Spinal cord (tissue), 9 donors: ENCODE measurements at regions not wholly inside any gene's neighbourhood (a gene's known extent, or its start where the extent isn't known, plus 50 kb on each side); places are given as distances from the start of the nearest gene placed in this dataset.

Experiments used
- DNase-seq, 6 donors: peaks; one replicate each; pipeline versions ENCODE4 v3.0.0 to v3.0.0-alpha.2; 2013 to 2015; ENCODE audit warnings: low spot score in 6 of 6, low read depth in 4 of 6
- H3K27ac ChIP-seq: one replicate; pipeline ENCODE4 v1.5.1; 2013; ENCODE audit warnings: low read depth, low read length, control low read depth
- H3K27me3 ChIP-seq: one replicate; pipeline ENCODE4 v1.6.1; 2013; ENCODE audit warnings: low read length; ENCODE audit not compliant: control insufficient read depth, insufficient read depth
- H3K36me3 ChIP-seq: one replicate; pipeline ENCODE4 v1.6.1; 2013; ENCODE audit warnings: low read length; ENCODE audit not compliant: control insufficient read depth, insufficient read depth
- H3K4me1 ChIP-seq: one replicate; pipeline ENCODE4 v1.6.1; 2013; ENCODE audit warnings: low read length; ENCODE audit not compliant: control insufficient read depth, insufficient read depth
- H3K4me3 ChIP-seq: one replicate; pipeline ENCODE4 v1.5.1; 2013; ENCODE audit warnings: low read depth, low read length, control low read depth
- H3K9me3 ChIP-seq: one replicate; pipeline ENCODE4 v1.6.1; 2013; ENCODE audit warnings: low read length; ENCODE audit not compliant: control insufficient read depth, insufficient read depth
- WGBS: methylation state at CpG from one replicate; pipeline ENCODE4 v1.1.5; 2013; ENCODE audit warnings: missing lambda C conversion rate; ENCODE audit not compliant: insufficient coverage; 5-methylcytosine and 5-hydroxymethylcytosine counted together
- donor health status: healthy.

- peaks cover 3% of the 10 kb centered on the region for H3K27me3 ChIP-seq
- no peak overlapping the region for H3K27ac ChIP-seq
- 85% methylated on average over 8 of the region's 8 CpGs for WGBS
- H3K36me3 ChIP-seq = no peaks in the 10 kb centered on the region
- no peaks in the 10 kb centered on the region for H3K9me3 ChIP-seq
- no peak for DNase-seq
- no peak overlapping the region for H3K4me3 ChIP-seq
- H3K4me1 ChIP-seq = peaks cover 17% of the 10 kb centered on the region
Measured at GRCh38 chr22:49623176-49623575, 204.5 kb downstream of the BRD1 start.

GRCh38 chr22:49622241-49623105, 205.2 kb downstream of the BRD1 start:
- no peaks in the 10 kb centered on the region for H3K27me3 ChIP-seq
- H3K36me3 ChIP-seq = no peaks in the 10 kb centered on the region
- no peaks in the 10 kb centered on the region for H3K9me3 ChIP-seq
- no peak overlapping the region for H3K4me3 ChIP-seq
- 91% methylated on average over 24 of the region's 29 CpGs for WGBS
- H3K27ac ChIP-seq = no peak overlapping the region
- peaks cover 11% of the 10 kb centered on the region for H3K4me1 ChIP-seq
- no peak for DNase-seq

GRCh38 chr22:49621601-49622210, 206.0 kb downstream of the BRD1 start:
- Histone ChIP-seq H3K27ac (no peak overlapping the region), H3K36me3 (no peaks in the 10 kb centered on the region), H3K4me1 (peaks cover 6% of the 10 kb centered on the region), H3K4me3 (no peak overlapping the region), H3K9me3 (no peaks in the 10 kb centered on the region), H3K27me3 (no peaks in the 10 kb centered on the region)
- DNase-seq = no peak
- 90% methylated on average over 14 of the region's 20 CpGs for WGBS

DNA sequence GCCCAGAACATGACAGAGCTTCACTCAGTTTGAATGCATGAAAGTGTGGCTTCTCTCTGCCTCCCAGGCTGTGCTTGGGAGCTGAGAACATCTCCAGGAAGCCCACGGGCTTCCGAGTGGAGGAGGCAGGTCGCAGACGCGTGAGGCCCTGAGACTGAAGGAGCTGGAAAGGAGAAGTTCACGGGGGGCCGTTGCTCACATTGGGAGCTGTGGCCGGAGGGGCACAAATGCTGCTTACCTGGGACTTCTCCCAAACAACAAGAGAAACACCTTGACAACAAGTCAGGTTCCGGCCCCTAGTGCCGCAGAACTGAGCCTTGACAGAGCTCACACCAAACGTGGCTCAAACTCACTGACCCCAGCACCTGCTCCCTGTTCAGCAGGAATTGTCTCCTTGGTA, 207.0 kb downstream of the BRD1 start:
- DNase-seq = no peak
- H3K36me3 ChIP-seq = no peaks in the 10 kb centered on the region

DNA sequence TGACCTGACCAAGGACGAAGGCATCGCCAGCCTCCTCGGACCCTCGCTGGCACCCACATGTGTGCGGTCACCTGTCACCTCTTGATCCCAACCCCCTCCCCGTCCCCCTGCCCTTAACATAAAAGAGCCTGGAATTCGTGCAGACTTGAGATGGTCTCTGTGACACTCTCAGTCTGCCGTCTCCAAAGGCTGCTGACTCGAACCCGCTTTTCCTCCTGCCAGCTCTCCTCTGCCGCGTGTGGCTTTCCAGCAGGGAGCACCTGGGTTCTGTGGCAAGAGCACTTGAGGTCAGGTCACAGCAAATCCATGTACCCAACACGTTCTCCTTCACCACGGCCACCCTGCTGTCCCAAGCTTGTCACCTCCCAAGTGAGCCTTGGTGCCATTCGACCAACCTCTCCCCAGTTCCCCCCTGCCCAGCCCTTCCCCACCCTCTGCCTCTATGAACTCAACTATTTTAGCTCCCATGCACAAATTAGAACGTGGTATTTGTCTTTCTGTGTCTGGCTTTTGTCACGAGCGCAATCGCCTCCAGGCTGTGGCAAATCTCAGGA, 207.6 kb downstream of the BRD1 start:
- Histone ChIP-seq H3K36me3 (no peaks in the 10 kb centered on the region), H3K4me3 (no peak overlapping the region), H3K9me3 (no peaks in the 10 kb centered on the region), H3K27ac (no peak overlapping the region), H3K27me3 (no peaks in the 10 kb centered on the region), H3K4me1 (peaks cover 6% of the 10 kb centered on the region)
- no peak for DNase-seq
- WGBS = 85% methylated on average over 19 of the region's 19 CpGs

More for the DNA sequence above, 207.0 kb downstream of the BRD1 start:
- H3K27ac ChIP-seq = no peak overlapping the region
- 81% methylated on average over 10 of the region's 11 CpGs for WGBS
- H3K9me3 ChIP-seq = no peaks in the 10 kb centered on the region
- H3K27me3 ChIP-seq = no peaks in the 10 kb centered on the region
- H3K4me3 ChIP-seq = no peak overlapping the region
- peaks cover 6% of the 10 kb centered on the region for H3K4me1 ChIP-seq

DNA sequence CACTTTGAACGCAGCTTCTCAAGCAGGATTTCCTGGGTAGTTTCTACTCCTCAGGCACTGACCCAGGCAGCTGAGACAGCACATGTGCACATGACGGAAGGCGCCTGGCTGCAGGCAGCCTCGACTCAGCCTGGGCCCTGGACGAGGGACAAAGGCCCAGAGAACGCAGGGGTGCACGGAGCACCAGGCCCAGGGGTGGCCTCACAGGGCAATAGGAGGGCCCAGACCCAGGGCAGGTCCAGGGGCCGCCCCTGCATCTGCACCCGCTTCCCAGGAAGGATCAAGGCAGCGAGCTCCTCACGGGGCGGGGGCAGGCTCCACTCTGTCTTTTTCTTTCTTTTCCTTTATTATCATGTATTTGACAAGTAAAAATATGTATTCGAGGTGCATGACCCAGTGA, 208.4 kb downstream of the BRD1 start:
- no peaks in the 10 kb centered on the region for H3K27me3 ChIP-seq
- H3K36me3 ChIP-seq = no peaks in the 10 kb centered on the region
- whole genome bisulfite sequencing = 91% methylated on average over 9 of the region's 13 CpGs

DNA sequence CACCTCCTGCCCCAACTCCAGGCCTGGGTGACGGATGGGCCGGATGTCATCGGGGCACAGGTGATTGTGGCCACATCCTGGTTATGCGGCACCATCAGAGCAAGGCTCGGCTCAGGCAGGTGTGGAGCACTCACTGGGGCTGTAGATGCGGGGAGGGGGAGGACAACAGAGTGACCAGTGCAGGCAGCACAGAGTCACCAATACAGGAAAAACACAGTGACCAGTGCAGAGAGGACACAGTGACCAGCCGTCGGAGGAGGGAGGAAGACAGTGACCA, 209.1 kb downstream of the BRD1 start:
- WGBS = 86% methylated on average over 8 of the region's 8 CpGs
- Histone ChIP-seq H3K4me1 (peaks cover 6% of the 10 kb centered on the region), H3K9me3 (no peaks in the 10 kb centered on the region), H3K4me3 (no peak overlapping the region), H3K27me3 (no peaks in the 10 kb centered on the region), H3K36me3 (no peaks in the 10 kb centered on the region), H3K27ac (no peak overlapping the region)
- DNase-seq = no peak

More for the DNA sequence above, 208.4 kb downstream of the BRD1 start:
- peaks cover 6% of the 10 kb centered on the region for H3K4me1 ChIP-seq
- no peaks in the 10 kb centered on the region for H3K9me3 ChIP-seq
- H3K4me3 ChIP-seq = no peak overlapping the region
- H3K27ac ChIP-seq = no peak overlapping the region
- DNase-seq = no peak

DNA sequence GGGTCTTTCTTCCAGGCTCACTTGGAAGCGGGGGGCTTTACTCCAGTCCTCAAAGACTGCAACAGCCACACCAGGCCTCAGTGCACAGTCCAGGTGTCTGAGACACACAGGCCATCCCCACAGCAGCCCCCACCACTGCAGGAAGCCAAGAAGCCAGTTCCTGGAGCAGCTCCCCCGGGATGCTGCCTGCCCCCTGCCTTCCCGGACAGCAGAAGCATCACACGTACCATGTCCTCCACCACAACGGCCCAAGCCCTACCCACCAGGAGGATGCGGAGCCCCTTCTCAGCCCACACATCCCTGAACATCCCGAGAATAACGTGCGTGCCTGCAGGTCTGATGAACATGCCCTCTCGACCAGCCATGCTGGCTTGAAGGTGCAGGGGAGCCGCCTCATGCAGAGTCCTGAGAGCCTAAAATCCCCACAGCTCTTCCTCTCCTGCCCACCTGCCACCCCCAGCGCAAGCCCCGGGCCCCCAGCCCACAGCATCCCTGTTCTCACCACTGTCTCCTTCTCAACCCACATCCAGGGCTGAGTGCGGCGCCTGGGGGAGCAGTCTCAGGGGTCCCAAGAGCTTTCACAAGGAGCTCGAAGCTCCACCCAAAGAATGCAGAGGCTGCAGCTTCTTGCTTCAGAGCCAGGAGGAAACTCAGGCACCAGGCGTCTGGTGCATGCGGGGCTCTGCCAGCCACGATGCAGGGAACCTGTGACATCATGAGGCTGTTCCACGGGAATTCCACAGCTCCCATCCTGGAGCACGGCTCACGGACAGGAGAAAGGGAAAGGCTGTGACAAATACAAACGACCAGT, 209.6 kb downstream of the BRD1 start:
- H3K27me3 ChIP-seq = no peaks in the 10 kb centered on the region
- H3K36me3 ChIP-seq = no peaks in the 10 kb centered on the region
- no peak overlapping the region for H3K27ac ChIP-seq
- DNase-seq = no peak
- H3K4me1 ChIP-seq = peaks cover 6% of the 10 kb centered on the region
- H3K4me3 ChIP-seq = no peak overlapping the region
- no peaks in the 10 kb centered on the region for H3K9me3 ChIP-seq
- 78% methylated on average over 23 of the region's 23 CpGs for WGBS

DNA sequence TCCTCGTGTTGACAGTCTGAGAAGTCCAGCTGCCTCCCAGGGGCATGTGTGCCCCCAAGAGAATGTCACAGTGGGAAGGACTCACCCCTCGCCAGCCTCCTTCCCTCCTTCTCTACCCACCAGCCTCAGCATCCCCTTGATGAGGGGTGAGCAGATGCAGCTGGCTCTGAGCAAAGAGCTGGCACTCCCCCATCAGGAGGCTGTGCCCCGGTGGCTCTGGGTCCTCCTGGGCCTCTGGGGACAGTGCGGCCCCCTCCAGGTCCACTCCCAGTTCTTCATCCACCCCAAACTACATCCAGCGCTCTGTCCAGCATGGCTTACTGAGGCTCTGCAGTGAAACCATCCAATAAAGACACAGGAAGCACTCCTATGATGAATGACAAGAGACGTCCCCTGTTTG, 210.4 kb downstream of the BRD1 start:
- no peak for DNase-seq

More for the DNA sequence above, 210.4 kb downstream of the BRD1 start:
- WGBS = 79% methylated on average over 3 of the region's 6 CpGs
- H3K9me3 ChIP-seq = peaks cover 5% of the 10 kb centered on the region
- H3K27me3 ChIP-seq = no peaks in the 10 kb centered on the region
- H3K4me3 ChIP-seq = no peak overlapping the region
- no peak overlapping the region for H3K27ac ChIP-seq
- H3K36me3 ChIP-seq = no peaks in the 10 kb centered on the region
- peaks cover 6% of the 10 kb centered on the region for H3K4me1 ChIP-seq
